ENCODE measurements at regions not wholly inside any gene's neighbourhood (a gene's known extent, or its start where the extent isn't known, plus 50 kb on each side); places are given as distances from the start of the nearest gene placed in this dataset.

DNA sequence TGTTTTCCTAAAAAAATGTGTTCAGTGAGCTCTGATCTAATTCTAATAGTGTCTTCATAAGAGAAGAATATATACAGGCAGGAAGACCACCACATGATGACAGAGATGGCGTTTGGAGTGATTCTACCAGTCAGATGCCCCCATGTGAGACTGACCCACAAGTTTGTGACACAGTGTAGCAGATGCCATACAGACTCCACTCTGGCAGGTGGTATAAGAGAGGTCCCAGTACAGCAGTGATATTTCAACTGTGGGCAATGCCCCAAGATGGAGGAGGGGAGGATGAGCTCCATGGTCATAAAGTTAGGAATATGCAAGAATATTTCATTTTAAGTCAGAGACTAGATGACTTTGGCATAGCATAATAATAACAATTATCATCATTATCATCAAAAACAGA is 1022.6 kb downstream of the KCNMA1 start:
- TF ChIP-seq, protein P1, sequence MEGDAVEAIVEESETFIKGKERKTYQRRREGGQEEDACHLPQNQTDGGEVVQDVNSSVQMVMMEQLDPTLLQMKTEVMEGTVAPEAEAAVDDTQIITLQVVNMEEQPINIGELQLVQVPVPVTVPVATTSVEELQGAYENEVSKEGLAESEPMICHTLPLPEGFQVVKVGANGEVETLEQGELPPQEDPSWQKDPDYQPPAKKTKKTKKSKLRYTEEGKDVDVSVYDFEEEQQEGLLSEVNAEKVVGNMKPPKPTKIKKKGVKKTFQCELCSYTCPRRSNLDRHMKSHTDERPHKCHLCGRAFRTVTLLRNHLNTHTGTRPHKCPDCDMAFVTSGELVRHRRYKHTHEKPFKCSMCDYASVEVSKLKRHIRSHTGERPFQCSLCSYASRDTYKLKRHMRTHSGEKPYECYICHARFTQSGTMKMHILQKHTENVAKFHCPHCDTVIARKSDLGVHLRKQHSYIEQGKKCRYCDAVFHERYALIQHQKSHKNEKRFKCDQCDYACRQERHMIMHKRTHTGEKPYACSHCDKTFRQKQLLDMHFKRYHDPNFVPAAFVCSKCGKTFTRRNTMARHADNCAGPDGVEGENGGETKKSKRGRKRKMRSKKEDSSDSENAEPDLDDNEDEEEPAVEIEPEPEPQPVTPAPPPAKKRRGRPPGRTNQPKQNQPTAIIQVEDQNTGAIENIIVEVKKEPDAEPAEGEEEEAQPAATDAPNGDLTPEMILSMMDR (IDR thresholded peaks at IDR 0.05), result no peak
- no peak for TF ChIP-seq POLR2A (IDR thresholded peaks at IDR 0.05)

Measured in testis (tissue), 2 donors.